Astrocyte (in vitro differentiated cells and primary cell): ENCODE measurements at regions not wholly inside any gene's neighbourhood (a gene's known extent, or its start where the extent isn't known, plus 50 kb on each side); places are given as distances from the start of the nearest gene placed in this dataset.
A peak's percentile ranks its signal among the peaks of the same experiment; 100 is the strongest.

Source experiments
- DNase-seq: peaks from one replicate; pipeline ENCODE4 v3.0.0-alpha.2; 2010; ENCODE audit warnings: low read depth
- FAIRE-seq: peaks from 2 replicates; lab custom pipeline; 2011; peaks lifted over from hg19 to GRCh38; lab: Jason Lieb, UNC
- H2AFZ ChIP-seq: 2 replicates; pipeline ENCODE4 v1.6.0; 2012; ENCODE audit warnings: low read depth, low read length, inconsistent platforms
- H3K27ac ChIP-seq: 2 replicates; pipeline ENCODE4 v1.5.1; 2011; ENCODE audit warnings: low read depth, low read length, inconsistent platforms
- H3K27me3 ChIP-seq: 2 replicates; pipeline ENCODE4 v1.6.0; 2011; ENCODE audit warnings: low read length, inconsistent platforms; ENCODE audit not compliant: insufficient read depth
- H3K36me3 ChIP-seq: 2 replicates; pipeline ENCODE4 v1.5.1; 2011; ENCODE audit warnings: low read length, inconsistent platforms; ENCODE audit not compliant: insufficient read depth
- H3K4me1 ChIP-seq: 2 replicates; pipeline ENCODE4 v1.5.1; 2011; ENCODE audit warnings: low read length, inconsistent platforms; ENCODE audit not compliant: insufficient read depth
- H3K4me2 ChIP-seq: 2 replicates; pipeline ENCODE4 v1.6.0; 2012; ENCODE audit warnings: low read length, inconsistent platforms
- H3K4me3 ChIP-seq: 2 replicates; pipeline ENCODE4 v1.5.1; 2011; ENCODE audit warnings: low read depth, mild to moderate bottlenecking, low read length, inconsistent platforms; ENCODE audit not compliant: insufficient read depth
- H3K79me2 ChIP-seq: 2 replicates; pipeline ENCODE4 v1.6.0; 2012; ENCODE audit warnings: mild to moderate bottlenecking, low read length, inconsistent platforms; ENCODE audit not compliant: insufficient read depth
- H3K9ac ChIP-seq: 2 replicates; pipeline ENCODE4 v1.6.0; 2012; ENCODE audit warnings: mild to moderate bottlenecking, low read length, inconsistent platforms
- H3K9me3 ChIP-seq: 2 replicates; pipeline ENCODE4 v1.5.1; 2012; ENCODE audit warnings: low read depth, mild to moderate bottlenecking, low read length, inconsistent platforms; ENCODE audit not compliant: insufficient read depth
- H4K20me1 ChIP-seq: 2 replicates; pipeline ENCODE4 v1.6.0; 2012; ENCODE audit warnings: low read length, inconsistent platforms; ENCODE audit not compliant: insufficient read depth
- H3K27ac Mint-ChIP-seq: one replicate; pipeline ENCODE4 v1.8.0; 2021; ENCODE audit warnings: mild to moderate bottlenecking, mixed read lengths; ENCODE audit not compliant: unreplicated experiment
- H3K27me3 Mint-ChIP-seq: one replicate; pipeline ENCODE4 v1.8.0; 2021; ENCODE audit warnings: low read depth, mixed read lengths; ENCODE audit not compliant: unreplicated experiment
- H3K36me3 Mint-ChIP-seq: one replicate; pipeline ENCODE4 v1.8.0; 2021; ENCODE audit warnings: low read depth, mixed read lengths; ENCODE audit not compliant: unreplicated experiment
- H3K4me1 Mint-ChIP-seq: one replicate; pipeline ENCODE4 v1.8.0; 2021; ENCODE audit warnings: low read depth, mixed read lengths; ENCODE audit not compliant: unreplicated experiment
- H3K4me3 Mint-ChIP-seq: one replicate; pipeline ENCODE4 v1.8.0; 2021; ENCODE audit warnings: mild to moderate bottlenecking, moderate library complexity, mixed read lengths; ENCODE audit not compliant: unreplicated experiment
- H3K9me3 Mint-ChIP-seq: one replicate; pipeline ENCODE4 v1.8.0; 2021; ENCODE audit warnings: mild to moderate bottlenecking, mixed read lengths; ENCODE audit not compliant: unreplicated experiment
- CTCF ChIP-seq: IDR thresholded peaks from 2 replicates; pipeline ENCODE4 v1.5.1; 2011; ENCODE audit warnings: low read depth, mild to moderate bottlenecking, inconsistent platforms, low read length, moderate library complexity; ENCODE audit not compliant: insufficient read depth
- EZH2 ChIP-seq: IDR thresholded peaks from 2 replicates; pipeline ENCODE4 v1.6.1; 2012; ENCODE audit warnings: mild to moderate bottlenecking, low read length, inconsistent platforms; ENCODE audit not compliant: insufficient read depth

- H3K9me3 ChIP-seq, result no peaks in the 10 kb centered on the region
- H3K9me3 Mint-ChIP-seq, result no peaks in the 10 kb centered on the region
- no peak overlapping the region for H2AFZ ChIP-seq
- H3K27ac ChIP-seq, result no peak overlapping the region
- FAIRE-seq, result peak; percentile 45
- no peak overlapping the region for H3K4me3 ChIP-seq
- no peaks in the 10 kb centered on the region for H3K27me3 Mint-ChIP-seq
- H3K4me3 Mint-ChIP-seq, result no peak overlapping the region
- H3K79me2 ChIP-seq, result no peaks in the 10 kb centered on the region
- no peaks in the 10 kb centered on the region for H3K36me3 Mint-ChIP-seq
- DNase-seq, result no peak
- H3K4me1 ChIP-seq, result no peaks in the 10 kb centered on the region
- no peak overlapping the region for H3K9ac ChIP-seq
- H3K36me3 ChIP-seq, result no peaks in the 10 kb centered on the region
- no peaks in the 10 kb centered on the region for H3K27me3 ChIP-seq
- TF ChIP-seq CTCF (no peak), EZH2 (no peak)
- no peak overlapping the region for H3K4me2 ChIP-seq
- H4K20me1 ChIP-seq, result no peaks in the 10 kb centered on the region
- no peak overlapping the region for H3K27ac Mint-ChIP-seq
- peaks cover 12% of the 10 kb centered on the region for H3K4me1 Mint-ChIP-seq
Observed at GRCh38 chr5:143759396-143760130, 52.4 kb upstream of the HMHB1 start.

- Histone ChIP-seq H4K20me1 (no peaks in the 10 kb centered on the region), H3K79me2 (no peaks in the 10 kb centered on the region), H3K4me3 (no peak overlapping the region), H3K4me2 (no peak overlapping the region), H3K9ac (no peak overlapping the region), H3K9me3 (no peaks in the 10 kb centered on the region), H3K4me1 (no peaks in the 10 kb centered on the region), H3K27ac (no peak overlapping the region), H3K36me3 (no peaks in the 10 kb centered on the region), H2AFZ (no peak overlapping the region), H3K27me3 (no peaks in the 10 kb centered on the region)
- DNase-seq, result no peak
- TF ChIP-seq CTCF (no peak), EZH2 (no peak)
- no peak overlapping the region for H3K4me3 Mint-ChIP-seq
- no peak for FAIRE-seq
- no peaks in the 10 kb centered on the region for H3K9me3 Mint-ChIP-seq
- H3K27me3 Mint-ChIP-seq, result no peaks in the 10 kb centered on the region
- no peaks in the 10 kb centered on the region for H3K36me3 Mint-ChIP-seq
- peaks cover 12% of the 10 kb centered on the region for H3K4me1 Mint-ChIP-seq
- H3K27ac Mint-ChIP-seq, result no peak overlapping the region
Observed at GRCh38 chr5:143758750-143759149, 53.2 kb upstream of the HMHB1 start.

GRCh38 chr5:143758015-143758414 is 53.9 kb upstream of the HMHB1 start:
- no peak overlapping the region for H3K4me3 Mint-ChIP-seq
- Histone ChIP-seq H3K27me3 (no peaks in the 10 kb centered on the region), H3K4me1 (no peaks in the 10 kb centered on the region), H3K4me2 (no peak overlapping the region), H3K27ac (no peak overlapping the region), H3K79me2 (no peaks in the 10 kb centered on the region), H3K36me3 (no peaks in the 10 kb centered on the region), H4K20me1 (no peaks in the 10 kb centered on the region), H3K9ac (no peak overlapping the region), H3K4me3 (no peak overlapping the region), H2AFZ (no peak overlapping the region), H3K9me3 (no peaks in the 10 kb centered on the region)
- no peaks in the 10 kb centered on the region for H3K27me3 Mint-ChIP-seq
- H3K27ac Mint-ChIP-seq, result no peak overlapping the region
- no peaks in the 10 kb centered on the region for H3K9me3 Mint-ChIP-seq
- H3K36me3 Mint-ChIP-seq, result no peaks in the 10 kb centered on the region
- FAIRE-seq (no peak), DNase-seq (no peak)
- TF ChIP-seq CTCF (no peak), EZH2 (no peak)
- H3K4me1 Mint-ChIP-seq, result peaks cover 12% of the 10 kb centered on the region
